AG04450 (cell line): ENCODE measurements at regions not wholly inside any gene's neighbourhood (a gene's known extent, or its start where the extent isn't known, plus 50 kb on each side); places are given as distances from the start of the nearest gene placed in this dataset.

ENCODE experiments used
- CTCF ChIA-PET: fragments of 300-600, 350-600 bp; formaldehyde crosslinking; extraction: SDS; loops from one replicate; lab custom pipeline; 2022; ENCODE audit warnings: antibody characterized with exemption, inconsistent platforms; lab: Charles Lee
- POLR2A ChIA-PET: fragments of 350-600 bp; formaldehyde crosslinking; extraction: SDS; loops from one replicate; lab custom pipeline; 2021; ENCODE audit warnings: antibody characterized with exemption, inconsistent platforms; lab: Yijun Ruan, JAX
- DNase-seq: peaks from one replicate; pipeline ENCODE4 v3.0.0-alpha.2; 2011; ENCODE audit warnings: low read depth, low spot score
- H3K27ac ChIP-seq: one replicate; pipeline ENCODE4 v1.5.1; 2012; ENCODE audit warnings: low read depth, low read length, control low read depth
- H3K27me3 ChIP-seq: one replicate; pipeline ENCODE4 v1.6.0; 2012; ENCODE audit warnings: low read length; ENCODE audit not compliant: control insufficient read depth, insufficient read depth
- H3K4me3 ChIP-seq: 2 replicates; pipeline ENCODE4 v1.5.1; 2011; ENCODE audit warnings: mild to moderate bottlenecking, low read depth, low read length, control low read depth
- H3K9me3 ChIP-seq: 2 replicates; pipeline ENCODE4 v1.5.1; 2012; ENCODE audit warnings: low read length; ENCODE audit not compliant: control insufficient read depth, insufficient read depth
- CTCF ChIP-seq: IDR thresholded peaks from 2 replicates; pipeline ENCODE4 v1.5.1; 2011; ENCODE audit warnings: low read depth, low read length, control low read depth, inconsistent platforms

- no peaks in the 10 kb centered on the region for H3K27me3 ChIP-seq
- H3K9me3 ChIP-seq = no peaks in the 10 kb centered on the region
- DNase-seq = no peak
- TF ChIP-seq CTCF = no peak
- ChIA-PET POLR2A (interaction anchor here (0.9 kb wide), 1 partner anchor 124 kb away, joined by 3 read pairs; no protein-coding TSS in a partner anchor), CTCF (interaction anchor here (1.4 kb wide), 1 partner anchor 1599 kb away, joined by 4 read pairs; no protein-coding TSS in a partner anchor)
- H3K27ac ChIP-seq = peak overlapping the region; percentile 76
- H3K4me3 ChIP-seq = no peak overlapping the region
These were observed 393.1 kb upstream of the ZFP42 start for GRCh38 chr4:187602339-187603092.

- no peak overlapping the region for H3K27ac ChIP-seq
- CTCF ChIA-PET = interaction anchor here (1.4 kb wide), 1 partner anchor 1599 kb away, joined by 4 read pairs; no protein-coding TSS in a partner anchor
- TF ChIP-seq CTCF = no peak
- H3K9me3 ChIP-seq = no peaks in the 10 kb centered on the region
- DNase-seq = peak; percentile 69
- H3K4me3 ChIP-seq = no peak overlapping the region
- no peaks in the 10 kb centered on the region for H3K27me3 ChIP-seq
- POLR2A ChIA-PET = interaction anchor here (0.9 kb wide), 1 partner anchor 125 kb away, joined by 3 read pairs; no protein-coding TSS in a partner anchor
These were observed 392.2 kb upstream of the ZFP42 start for GRCh38 chr4:187603093-187604025.

GRCh38 chr4:187604984-187605383 lies 390.6 kb upstream of the ZFP42 start:
- H3K27ac ChIP-seq = no peak overlapping the region
- no peak for TF ChIP-seq CTCF
- no peaks in the 10 kb centered on the region; the same call in 1 of the 2 replicates for H3K9me3 ChIP-seq
- ChIA-PET POLR2A (no interaction called here), CTCF (interaction anchor here (0.7 kb wide), 1 partner anchor 1519 kb away, joined by 4 read pairs; no protein-coding TSS in a partner anchor)
- no peak overlapping the region for H3K4me3 ChIP-seq
- H3K27me3 ChIP-seq = no peaks in the 10 kb centered on the region
- DNase-seq = no peak

GRCh38 chr4:187606581-187606980 lies 389.0 kb upstream of the ZFP42 start:
- no peak for DNase-seq
- no peak overlapping the region for H3K27ac ChIP-seq
- no peaks in the 10 kb centered on the region for H3K27me3 ChIP-seq
- POLR2A ChIA-PET = no interaction called here
- CTCF ChIA-PET = interaction anchor here (0.6 to 1.1 kb wide), 4 partner anchors 13 to 1106 kb away, joined by 3 read pairs; no protein-coding TSS in a partner anchor
- H3K9me3 ChIP-seq = no peaks in the 10 kb centered on the region; the same call in 1 of the 2 replicates
- no peak overlapping the region for H3K4me3 ChIP-seq
- TF ChIP-seq CTCF = peak; percentile 89
